ENCODE measurements at regions not wholly inside any gene's neighbourhood (a gene's known extent, or its start where the extent isn't known, plus 50 kb on each side); places are given as distances from the start of the nearest gene placed in this dataset.

- DNase-seq (ENCODE audit: low spot score) = no peak
Measured at GRCh38 chr3:72134989-72135451, 350.1 kb upstream of the PROK2 start.

- no peak for DNase-seq (ENCODE audit: low spot score)
Measured at GRCh38 chr3:72133329-72134011, 348.5 kb upstream of the PROK2 start.

- no peak for DNase-seq (ENCODE audit: low spot score)
Measured at GRCh38 chr3:72131899-72132298, 347.0 kb upstream of the PROK2 start.

GRCh38 chr3:72130565-72130964 lies 345.6 kb upstream of the PROK2 start:
- DNase-seq (ENCODE audit: low spot score) = no peak

GRCh38 chr3:72129501-72130094 lies 344.6 kb upstream of the PROK2 start:
- no peak for DNase-seq (ENCODE audit: low spot score)

- no peak for DNase-seq (ENCODE audit: low spot score)
Measured at GRCh38 chr3:72128921-72129320, 344.0 kb upstream of the PROK2 start.

- DNase-seq (ENCODE audit: low spot score) = no peak
Measured at GRCh38 chr3:72127844-72128243, 342.9 kb upstream of the PROK2 start.

GRCh38 chr3:72127224-72127612 lies 342.3 kb upstream of the PROK2 start:
- DNase-seq (ENCODE audit: low spot score) = no peak

GRCh38 chr3:72126441-72127223 lies 341.7 kb upstream of the PROK2 start:
- no peak for DNase-seq (ENCODE audit: low spot score)

- DNase-seq (ENCODE audit: low spot score) = no peak
Measured at GRCh38 chr3:72123908-72124441, 339.0 kb upstream of the PROK2 start.

GRCh38 chr3:72120806-72121778 lies 336.1 kb upstream of the PROK2 start:
- no peak for DNase-seq (ENCODE audit: low spot score)

GRCh38 chr3:72120039-72120438 lies 335.1 kb upstream of the PROK2 start:
- no peak for DNase-seq (ENCODE audit: low spot score)

- no peak for DNase-seq (ENCODE audit: low spot score)
Measured at GRCh38 chr3:72118628-72119027, 333.7 kb upstream of the PROK2 start.

GRCh38 chr3:72116226-72116625 lies 331.3 kb upstream of the PROK2 start:
- no peak for DNase-seq (ENCODE audit: low spot score)

GRCh38 chr3:72115307-72115706 lies 330.4 kb upstream of the PROK2 start:
- DNase-seq (ENCODE audit: low spot score) = no peak

- DNase-seq (ENCODE audit: low spot score) = no peak
Measured at GRCh38 chr3:72114773-72115172, 329.8 kb upstream of the PROK2 start.

GRCh38 chr3:72113964-72114363 lies 329.0 kb upstream of the PROK2 start:
- DNase-seq (ENCODE audit: low spot score) = no peak

GRCh38 chr3:72113564-72113963 lies 328.6 kb upstream of the PROK2 start:
- DNase-seq (ENCODE audit: low spot score) = no peak

- no peak for DNase-seq (ENCODE audit: low spot score)
Measured at GRCh38 chr3:72112435-72112834, 327.5 kb upstream of the PROK2 start.

GRCh38 chr3:72111265-72112205 lies 326.6 kb upstream of the PROK2 start:
- DNase-seq (ENCODE audit: low spot score) = no peak

Measured in HuH-7.5 (cell line).